Stimulated activated naive B cell treated with anti-CD40 and anti-IgM and Interleukin-4, amounts not matched to agents 10 μg/mL and 1 μg/mL and 100 μg/mL, for 72 hours (primary cell): ENCODE measurements at regions not wholly inside any gene's neighbourhood (a gene's known extent, or its start where the extent isn't known, plus 50 kb on each side); places are given as distances from the start of the nearest gene placed in this dataset.
A peak's percentile ranks its signal among the peaks of the same experiment; 100 is the strongest.
"Not testable (repeated sequence)": the region's sequence is repeated elsewhere in the genome, so short reads cannot be mapped to it uniquely, and the experiment has no call there.

Experiments used
- ATAC-seq, 2 donors: fragments of 150-1000 bp; cut with Tn5 transposase; replicated peaks; 2 replicates each; pipeline ENCODE4 v1.10.0; 2021; ENCODE audit warnings: moderate library complexity in 1 of 2
- DNase-seq: peaks from one replicate; pipeline ENCODE4 v3.0.0; 2021
- H3K27ac Mint-ChIP-seq: one replicate; pipeline ENCODE4 v1.8.0; 2022; ENCODE audit warnings: mild to moderate bottlenecking, mixed read lengths
- H3K27me3 Mint-ChIP-seq, 2 donors: one replicate each; pipeline ENCODE4 v1.8.0; 2022; ENCODE audit warnings: mixed read lengths in 2 of 2
- H3K36me3 Mint-ChIP-seq, 2 donors: one replicate each; pipeline ENCODE4 v1.8.0; 2022; ENCODE audit warnings: mixed read lengths in 2 of 2, mild to moderate bottlenecking in 1 of 2
- H3K4me1 Mint-ChIP-seq, 2 donors: one replicate each; pipeline ENCODE4 v1.8.0; 2022; ENCODE audit warnings: mixed read lengths in 2 of 2, mild to moderate bottlenecking in 1 of 2
- H3K4me3 Mint-ChIP-seq, 2 donors: one replicate each; pipeline ENCODE4 v1.8.0; 2022; ENCODE audit warnings: mild to moderate bottlenecking in 2 of 2, mixed read lengths in 2 of 2, moderate library complexity in 1 of 2
- H3K9me3 Mint-ChIP-seq, 2 donors: one replicate each; pipeline ENCODE4 v1.8.0; 2022; ENCODE audit warnings: mixed read lengths in 2 of 2, mild to moderate bottlenecking in 1 of 2

GRCh38 chr17:30650149-30650548, 172.9 kb downstream of the GOSR1 start:
- ATAC-seq, H3K4me1 Mint-ChIP-seq, H3K4me3 Mint-ChIP-seq, H3K36me3 Mint-ChIP-seq, DNase-seq, H3K27ac Mint-ChIP-seq, H3K9me3 Mint-ChIP-seq: not testable (repeated sequence)
- H3K27me3 Mint-ChIP-seq, result peaks cover 6 to 12% of the 10 kb centered on the region in 2 donors

- ATAC-seq, H3K4me1 Mint-ChIP-seq, H3K9me3 Mint-ChIP-seq, DNase-seq, H3K27ac Mint-ChIP-seq, H3K4me3 Mint-ChIP-seq, H3K36me3 Mint-ChIP-seq: not testable (repeated sequence)
- peaks cover 6 to 12% of the 10 kb centered on the region in 2 donors for H3K27me3 Mint-ChIP-seq
Measured at GRCh38 chr17:30648015-30648620, 170.9 kb downstream of the GOSR1 start.

- not testable (repeated sequence) for H3K4me1 Mint-ChIP-seq, H3K27ac Mint-ChIP-seq, DNase-seq, H3K4me3 Mint-ChIP-seq, H3K36me3 Mint-ChIP-seq, ATAC-seq, H3K9me3 Mint-ChIP-seq
- peaks cover 6 to 12% of the 10 kb centered on the region in 2 donors for H3K27me3 Mint-ChIP-seq
Measured at GRCh38 chr17:30645875-30646274, 168.7 kb downstream of the GOSR1 start.

- H3K27ac Mint-ChIP-seq, H3K36me3 Mint-ChIP-seq, H3K4me3 Mint-ChIP-seq, H3K9me3 Mint-ChIP-seq, H3K4me1 Mint-ChIP-seq, DNase-seq: not testable (repeated sequence)
- ATAC-seq, result peak; percentile 79 to 85
- peaks cover 6 to 12% of the 10 kb centered on the region in 2 donors for H3K27me3 Mint-ChIP-seq
Measured at GRCh38 chr17:30644713-30645112, 167.5 kb downstream of the GOSR1 start.

- not testable (repeated sequence) for ATAC-seq, H3K27ac Mint-ChIP-seq, H3K4me1 Mint-ChIP-seq, H3K9me3 Mint-ChIP-seq, H3K36me3 Mint-ChIP-seq, DNase-seq, H3K4me3 Mint-ChIP-seq
- H3K27me3 Mint-ChIP-seq, result peaks cover 6 to 12% of the 10 kb centered on the region in 2 donors
Measured at GRCh38 chr17:30644287-30644686, 167.1 kb downstream of the GOSR1 start.

GRCh38 chr17:30641428-30641827, 164.2 kb downstream of the GOSR1 start:
- H3K4me3 Mint-ChIP-seq, H3K9me3 Mint-ChIP-seq, H3K36me3 Mint-ChIP-seq, H3K4me1 Mint-ChIP-seq, H3K27me3 Mint-ChIP-seq, H3K27ac Mint-ChIP-seq, DNase-seq, ATAC-seq: not testable (repeated sequence)

GRCh38 chr17:30639391-30639790, 162.2 kb downstream of the GOSR1 start:
- not testable (repeated sequence) for H3K4me1 Mint-ChIP-seq

GRCh38 chr17:30638968-30639367, 161.8 kb downstream of the GOSR1 start:
- H3K9me3 Mint-ChIP-seq, DNase-seq, ATAC-seq, H3K4me3 Mint-ChIP-seq, H3K36me3 Mint-ChIP-seq, H3K27ac Mint-ChIP-seq, H3K4me1 Mint-ChIP-seq, H3K27me3 Mint-ChIP-seq: not testable (repeated sequence)

More at GRCh38 chr17:30639391-30639790, 162.2 kb downstream of the GOSR1 start:
- ATAC-seq, H3K36me3 Mint-ChIP-seq, H3K27me3 Mint-ChIP-seq, H3K9me3 Mint-ChIP-seq, H3K4me3 Mint-ChIP-seq, H3K27ac Mint-ChIP-seq, DNase-seq: not testable (repeated sequence)

- H3K4me1 Mint-ChIP-seq, H3K27ac Mint-ChIP-seq, DNase-seq, H3K27me3 Mint-ChIP-seq, H3K4me3 Mint-ChIP-seq, H3K9me3 Mint-ChIP-seq, ATAC-seq: not testable (repeated sequence)
- H3K36me3 Mint-ChIP-seq, result peaks cover 10 to 12% of the 10 kb centered on the region in 2 donors
Measured at GRCh38 chr17:30631651-30632050, 154.4 kb downstream of the GOSR1 start.

GRCh38 chr17:30625380-30625779, 148.2 kb downstream of the GOSR1 start:
- H3K27me3 Mint-ChIP-seq, result not testable (repeated sequence)
- H3K36me3 Mint-ChIP-seq, result peaks cover 11 to 14% of the 10 kb centered on the region in 2 donors

GRCh38 chr17:30624180-30624579, 147.0 kb downstream of the GOSR1 start:
- not testable (repeated sequence) for ATAC-seq, DNase-seq, H3K4me3 Mint-ChIP-seq, H3K4me1 Mint-ChIP-seq, H3K9me3 Mint-ChIP-seq, H3K27me3 Mint-ChIP-seq, H3K27ac Mint-ChIP-seq
- peaks cover 11 to 14% of the 10 kb centered on the region in 2 donors for H3K36me3 Mint-ChIP-seq

More at GRCh38 chr17:30625380-30625779, 148.2 kb downstream of the GOSR1 start:
- H3K9me3 Mint-ChIP-seq, DNase-seq, H3K4me1 Mint-ChIP-seq, ATAC-seq, H3K27ac Mint-ChIP-seq, H3K4me3 Mint-ChIP-seq: not testable (repeated sequence)

- ATAC-seq, H3K27me3 Mint-ChIP-seq: not testable (repeated sequence)
Measured at GRCh38 chr17:30609682-30610081, 132.5 kb downstream of the GOSR1 start.

GRCh38 chr17:30605523-30605922, 128.3 kb downstream of the GOSR1 start:
- peaks cover 0 to 3% of the 10 kb centered on the region in 2 donors for H3K36me3 Mint-ChIP-seq
- ATAC-seq, result no peak
- H3K4me3 Mint-ChIP-seq, result no peak overlapping the region
- DNase-seq, result no peak
- no peaks in the 10 kb centered on the region for H3K27me3 Mint-ChIP-seq
- H3K27ac Mint-ChIP-seq, result no peak overlapping the region
- peaks cover 10 to 13% of the 10 kb centered on the region in 2 donors for H3K4me1 Mint-ChIP-seq
- no peaks in the 10 kb centered on the region for H3K9me3 Mint-ChIP-seq

More at GRCh38 chr17:30609682-30610081, 132.5 kb downstream of the GOSR1 start:
- H3K27ac Mint-ChIP-seq, H3K9me3 Mint-ChIP-seq, DNase-seq, H3K4me3 Mint-ChIP-seq, H3K4me1 Mint-ChIP-seq: not testable (repeated sequence)
- H3K36me3 Mint-ChIP-seq, result peaks cover 2 to 10% of the 10 kb centered on the region in 2 donors

- DNase-seq (no peak), ATAC-seq (no peak)
- Mint-ChIP-seq H3K27me3 (no peaks in the 10 kb centered on the region), H3K9me3 (no peaks in the 10 kb centered on the region), H3K4me1 (peaks cover 10 to 16% of the 10 kb centered on the region in 2 donors), H3K4me3 (no peak overlapping the region), H3K27ac (no peak overlapping the region), H3K36me3 (peaks cover 0 to 3% of the 10 kb centered on the region in 2 donors)
Measured at GRCh38 chr17:30605027-30605426, 127.8 kb downstream of the GOSR1 start.

- not testable (repeated sequence) for ATAC-seq, DNase-seq, H3K9me3 Mint-ChIP-seq, H3K27ac Mint-ChIP-seq, H3K4me3 Mint-ChIP-seq, H3K36me3 Mint-ChIP-seq, H3K27me3 Mint-ChIP-seq
- peaks cover 13 to 26% of the 10 kb centered on the region in 2 donors for H3K4me1 Mint-ChIP-seq
Measured at GRCh38 chr17:30602396-30602795, 125.2 kb downstream of the GOSR1 start.
